HepG2 (cell line): ENCODE measurements at regions not wholly inside any gene's neighbourhood (a gene's known extent, or its start where the extent isn't known, plus 50 kb on each side); places are given as distances from the start of the nearest gene placed in this dataset.

ENCODE experiments used
- ATAC-seq: fragments of 200-7000 bp; cut with Tn5 transposase; 3 replicates; pipeline ENCODE4 v1.9.1; 2020; ENCODE audit warnings: mild to moderate bottlenecking, moderate library complexity
- BruUV-seq: library from RNA; stranded (reverse); fragments of 400-500 nt; replicated peaks from 2 replicates; lab custom pipeline; 2021; lab: Mats Ljungman, UMichigan
- CTCF ChIA-PET: fragments of 300-600 bp; formaldehyde crosslinking; extraction: SDS; loops from one replicate; lab custom pipeline; 2021; ENCODE audit warnings: low total read pairs, inconsistent platforms, low intra/inter-chr PET ratio; lab: Yijun Ruan, JAX
- POLR2A ChIA-PET: fragments of 350-600 bp; sonication (Branson Sonifier 250); formaldehyde crosslinking; loops from one replicate; lab custom pipeline; 2020; ENCODE audit warnings: antibody characterized with exemption, inconsistent platforms; lab: Yijun Ruan, JAX
- DNase-seq: peaks from one replicate; pipeline ENCODE4 v3.0.0-alpha.2; 2015; ENCODE audit warnings: low spot score
- FAIRE-seq: peaks from 3 replicates; lab custom pipeline; 2011; peaks lifted over from hg19 to GRCh38; lab: Jason Lieb, UNC
- H2AFZ ChIP-seq: one replicate; pipeline ENCODE4 v1.6.1; 2011; ENCODE audit warnings: low read length, inconsistent platforms
- H3K27ac ChIP-seq: fragments of 300-600 bp; 3 replicates; pipeline ENCODE4 v1.8.0; 2011; ENCODE audit warnings: mixed run types, mild to moderate bottlenecking, mixed read lengths, low read length, inconsistent platforms; ENCODE audit not compliant: insufficient read depth; ENCODE audit errors: extremely low read length
- H3K27me3 ChIP-seq, 2 experiments: fragments of 200-600 bp in 1 of 2; 2 replicates in 1 of 2; 3 replicates in 1 of 2; pipeline versions ENCODE4 v1.6.0 to v1.8.0; 2011; ENCODE audit warnings: low read length in 2 of 2, mild to moderate bottlenecking in 2 of 2, moderate library complexity in 2 of 2, inconsistent platforms in 1 of 2; ENCODE audit not compliant: insufficient read depth in 2 of 2, control insufficient read depth in 1 of 2
- H3K36me3 ChIP-seq, 2 experiments: fragments of 200-600 bp in 1 of 2; replicated peaks in 1 of 2; 2 replicates in 1 of 2; 3 replicates in 1 of 2; pipeline versions ENCODE4 v1.5.1 to v1.8.0; 2011; ENCODE audit warnings: low read length in 2 of 2, inconsistent platforms in 1 of 2; ENCODE audit not compliant: insufficient read depth in 2 of 2, control insufficient read depth in 1 of 2
- H3K4me1 ChIP-seq: 2 replicates; pipeline ENCODE4 v1.5.1; 2012; ENCODE audit warnings: low read length, inconsistent platforms; ENCODE audit not compliant: insufficient read depth
- H3K4me2 ChIP-seq: 2 replicates; pipeline ENCODE4 v1.6.0; 2011; ENCODE audit warnings: low read depth, low read length, inconsistent platforms
- H3K4me3 ChIP-seq, 3 experiments: fragments of 200-600 bp in 1 of 3; sonication (generic), shearing (Covaris generic) in 1 of 3; replicated peaks in 1 of 3; 2 replicates each; pipeline ENCODE4 v1.5.1; 2011 to 2016; ENCODE audit warnings: low read length in 3 of 3, inconsistent platforms in 2 of 3, low read depth in 2 of 3, mild to moderate bottlenecking in 2 of 3, control low read depth in 1 of 3, mixed read lengths in 1 of 3; ENCODE audit not compliant: insufficient read depth in 1 of 3
- H3K79me2 ChIP-seq: one replicate; pipeline ENCODE4 v1.6.1; 2011; ENCODE audit warnings: low read length, inconsistent platforms; ENCODE audit not compliant: insufficient read depth
- H3K9ac ChIP-seq: 2 replicates; pipeline ENCODE4 v1.6.0; 2011; ENCODE audit warnings: mild to moderate bottlenecking, low read depth, low read length, inconsistent platforms; ENCODE audit not compliant: insufficient read depth
- H3K9me3 ChIP-seq: 2 replicates; pipeline ENCODE4 v1.5.1; 2012; ENCODE audit warnings: mild to moderate bottlenecking, low read length
- H4K20me1 ChIP-seq: 2 replicates; pipeline ENCODE4 v1.6.0; 2011; ENCODE audit warnings: inconsistent platforms, mild to moderate bottlenecking, low read length, moderate library complexity; ENCODE audit not compliant: insufficient read depth
- KLF9 ChIP-seq: IDR thresholded peaks from 2 replicates; pipeline ENCODE4 v1.6.1; 2016; ENCODE audit warnings: low read depth
- MBD4 ChIP-seq: IDR thresholded peaks from 2 replicates; pipeline ENCODE4 v1.6.1; 2012; ENCODE audit warnings: low read length, inconsistent platforms, borderline replicate concordance
- NR2F1 ChIP-seq, 2 experiments: fragments of 450-650 bp in 1 of 2; formaldehyde crosslinking in 1 of 2; IDR thresholded peaks; 2 replicates each; pipeline versions ENCODE4 v1.5.0 to v1.6.1; 2016 to 2020; ENCODE audit warnings: mild to moderate bottlenecking in 1 of 2, missing compliant biosample characterization in 1 of 2, missing genetic modification reagents in 1 of 2, moderate library complexity in 1 of 2
- SP2 ChIP-seq: sonication (generic); formaldehyde crosslinking; IDR thresholded peaks from 2 replicates; pipeline ENCODE4 v1.5.1; 2020; ENCODE audit warnings: mild to moderate bottlenecking, missing genetic modification reagents
- SRF ChIP-seq: IDR thresholded peaks from 2 replicates; pipeline ENCODE4 v1.6.1; 2011; ENCODE audit warnings: mild to moderate bottlenecking, low read depth, low read length, moderate library complexity
- TCF7 ChIP-seq: sonication (generic); IDR thresholded peaks from 2 replicates; pipeline ENCODE4 v1.6.1; 2016; ENCODE audit warnings: antibody characterized with exemption, low read depth
- TOPORS ChIP-seq: sonication (generic); formaldehyde crosslinking; IDR thresholded peaks from 2 replicates; pipeline ENCODE4 v1.8.0; 2023; ENCODE audit warnings: mild to moderate bottlenecking, missing genetic modification reagents
- ZKSCAN5 ChIP-seq: sonication (generic); formaldehyde crosslinking; IDR thresholded peaks from 2 replicates; pipeline ENCODE4 v1.5.1; 2020; ENCODE audit warnings: mild to moderate bottlenecking, missing genetic modification reagents
- ZNF367 ChIP-seq: sonication (generic); formaldehyde crosslinking; IDR thresholded peaks from 2 replicates; pipeline ENCODE4 v1.4.0; 2020; ENCODE audit warnings: missing genetic modification reagents, borderline replicate concordance
- WGBS: methylation state at CpG from one replicate; pipeline ENCODE4 v1.1.6; 2017; ENCODE audit warnings: low lambda C conversion rate; 5-methylcytosine and 5-hydroxymethylcytosine counted together
- in situ Hi-C: cut with HindIII; loops from 2 replicates; pipeline ENCODE4 v1.10.0; 2017; ENCODE audit warnings: low pct_unique_long_range_greater_than_20kb; ENCODE audit not compliant: extremely low pct_ligation_motif_present
- intact Hi-C: fragments of 100-400 bp; cut with micrococcal nuclease; formaldehyde crosslinking; loops from one replicate; pipeline ENCODE4 v1.10.0; 2022; ENCODE audit not compliant: unreplicated experiment
- TF ChIP-seq, protein P1 (sequence below): sonication (generic); formaldehyde crosslinking; IDR thresholded peaks from 2 replicates; pipeline ENCODE4 v1.5.0; 2020; ENCODE audit warnings: missing genetic modification reagents
- TF ChIP-seq, protein P2 (sequence below): sonication (generic); formaldehyde crosslinking; conservative IDR thresholded peaks from 2 replicates; pipeline ENCODE4 v1.5.0; 2020; ENCODE audit warnings: missing genetic modification reagents

DNA sequence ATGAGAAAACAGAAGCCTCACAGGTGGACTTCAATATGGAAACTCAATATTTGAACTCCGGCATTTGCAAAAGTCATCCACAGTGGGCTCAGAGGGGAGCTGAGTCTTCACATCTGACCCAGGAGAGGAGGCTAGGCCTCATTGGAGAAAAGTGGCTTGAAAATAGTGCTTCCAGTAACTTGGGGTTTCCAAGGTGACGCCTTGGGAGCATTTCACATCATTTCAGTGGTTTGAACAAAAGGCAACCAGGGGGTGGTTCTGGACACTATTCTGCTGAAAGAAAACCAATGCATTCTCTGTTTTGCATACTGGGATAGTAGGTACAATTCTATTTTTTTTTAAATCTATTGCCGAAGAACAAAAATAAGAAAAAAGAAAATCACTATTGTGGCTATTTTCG is 599.2 kb upstream of the POM121L12 start:
- Histone ChIP-seq H2AFZ (no peak overlapping the region), H3K36me3 (no peaks in the 10 kb centered on the region), H3K9ac (no peak overlapping the region), H3K27ac (no peak overlapping the region), H3K27me3 (no peaks in the 10 kb centered on the region), H3K4me1 (no peaks in the 10 kb centered on the region), H3K79me2 (no peaks in the 10 kb centered on the region), H3K4me2 (no peak overlapping the region), H3K9me3 (peaks cover 4% of the 10 kb centered on the region), H4K20me1 (no peaks in the 10 kb centered on the region), H3K4me3 (no peak overlapping the region)
- intact Hi-C loops: no loop called here
- CTCF ChIA-PET: no interaction called here
- WGBS: 10% methylated on average over 4 of the region's 4 CpGs
- in situ Hi-C loops: no loop called here
- BruUV-seq: no TSS peak
- TF ChIP-seq TOPORS (CRISPR knock-in tag) (no peak), KLF9 (CRISPR knock-in tag) (no peak), TCF7 (no peak), ZKSCAN5 (CRISPR knock-in tag) (no peak), NR2F1 (CRISPR knock-in tag; IDR thresholded peaks at IDR 0.05) (no peak), SRF (no peak), ZNF367 (CRISPR knock-in tag) (no peak), MBD4 (no peak), SP2 (no peak)
- TF ChIP-seq, protein P1, sequence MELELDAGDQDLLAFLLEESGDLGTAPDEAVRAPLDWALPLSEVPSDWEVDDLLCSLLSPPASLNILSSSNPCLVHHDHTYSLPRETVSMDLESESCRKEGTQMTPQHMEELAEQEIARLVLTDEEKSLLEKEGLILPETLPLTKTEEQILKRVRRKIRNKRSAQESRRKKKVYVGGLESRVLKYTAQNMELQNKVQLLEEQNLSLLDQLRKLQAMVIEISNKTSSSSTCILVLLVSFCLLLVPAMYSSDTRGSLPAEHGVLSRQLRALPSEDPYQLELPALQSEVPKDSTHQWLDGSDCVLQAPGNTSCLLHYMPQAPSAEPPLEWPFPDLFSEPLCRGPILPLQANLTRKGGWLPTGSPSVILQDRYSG (CRISPR knock-in tag): no peak
- TF ChIP-seq, protein P2, sequence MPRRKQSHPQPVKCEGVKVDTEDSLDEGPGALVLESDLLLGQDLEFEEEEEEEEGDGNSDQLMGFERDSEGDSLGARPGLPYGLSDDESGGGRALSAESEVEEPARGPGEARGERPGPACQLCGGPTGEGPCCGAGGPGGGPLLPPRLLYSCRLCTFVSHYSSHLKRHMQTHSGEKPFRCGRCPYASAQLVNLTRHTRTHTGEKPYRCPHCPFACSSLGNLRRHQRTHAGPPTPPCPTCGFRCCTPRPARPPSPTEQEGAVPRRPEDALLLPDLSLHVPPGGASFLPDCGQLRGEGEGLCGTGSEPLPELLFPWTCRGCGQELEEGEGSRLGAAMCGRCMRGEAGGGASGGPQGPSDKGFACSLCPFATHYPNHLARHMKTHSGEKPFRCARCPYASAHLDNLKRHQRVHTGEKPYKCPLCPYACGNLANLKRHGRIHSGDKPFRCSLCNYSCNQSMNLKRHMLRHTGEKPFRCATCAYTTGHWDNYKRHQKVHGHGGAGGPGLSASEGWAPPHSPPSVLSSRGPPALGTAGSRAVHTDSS (CRISPR knock-in tag): no peak
- ATAC-seq (no peak), DNase-seq (no peak), FAIRE-seq (no peak)
- POLR2A ChIA-PET: no interaction called here
